NCI-H446 treated with DMSO at 0.1 percent for 48 hours (cell line): ENCODE measurements at regions not wholly inside any gene's neighbourhood (a gene's known extent, or its start where the extent isn't known, plus 50 kb on each side); places are given as distances from the start of the nearest gene placed in this dataset.
"Not testable (repeated sequence)": the region's sequence is repeated elsewhere in the genome, so short reads cannot be mapped to it uniquely, and the experiment has no call there.

Source experiments
- DNase-seq: peaks from one replicate; lab custom pipeline; 2025; lab: John Stamatoyannopoulos, UW

- no peak for DNase-seq
These were observed 93.3 kb upstream of the NAP1L1 start for GRCh38 chr12:76177821-76178220.

GRCh38 chr12:76176940-76177339 is 92.5 kb upstream of the NAP1L1 start:
- DNase-seq = no peak

GRCh38 chr12:76175946-76176345 is 91.5 kb upstream of the NAP1L1 start:
- not testable (repeated sequence) for DNase-seq

GRCh38 chr12:76173756-76174155 is 89.3 kb upstream of the NAP1L1 start:
- DNase-seq = no peak

- no peak for DNase-seq
These were observed 74.2 kb upstream of the NAP1L1 start for GRCh38 chr12:76158518-76159321.

- no peak for DNase-seq
These were observed 72.2 kb upstream of the NAP1L1 start for GRCh38 chr12:76156726-76157125.

GRCh38 chr12:76156314-76156713 is 71.8 kb upstream of the NAP1L1 start:
- no peak for DNase-seq

- DNase-seq = no peak
These were observed 70.7 kb upstream of the NAP1L1 start for GRCh38 chr12:76155157-76155670.

- no peak for DNase-seq
These were observed 69.1 kb upstream of the NAP1L1 start for GRCh38 chr12:76153616-76154015.

GRCh38 chr12:76152181-76152807 is 67.8 kb upstream of the NAP1L1 start:
- no peak for DNase-seq

GRCh38 chr12:76144245-76144549 is 59.7 kb upstream of the NAP1L1 start:
- no peak for DNase-seq

GRCh38 chr12:76143343-76144244 is 59.1 kb upstream of the NAP1L1 start:
- DNase-seq = no peak

GRCh38 chr12:76142305-76142704 is 57.8 kb upstream of the NAP1L1 start:
- DNase-seq = no peak

- DNase-seq = no peak
These were observed 54.2 kb upstream of the NAP1L1 start for GRCh38 chr12:76138656-76139055.

- DNase-seq = no peak
These were observed 53.1 kb upstream of the NAP1L1 start for GRCh38 chr12:76137606-76138005.

- no peak for DNase-seq
These were observed 51.0 kb upstream of the NAP1L1 start for GRCh38 chr12:76135456-76135855.
